Neutrophil (primary cell): ENCODE measurements at regions not wholly inside any gene's neighbourhood (a gene's known extent, or its start where the extent isn't known, plus 50 kb on each side); places are given as distances from the start of the nearest gene placed in this dataset.
"Not testable (repeated sequence)": the region's sequence is repeated elsewhere in the genome, so short reads cannot be mapped to it uniquely, and the experiment has no call there.

Source experiments
- H3K27ac ChIP-seq: fragments of 200-600 bp; sonication (generic); 2 replicates; pipeline ENCODE4 v1.5.1; 2016; ENCODE audit warnings: mild to moderate bottlenecking, moderate library complexity
- H3K27me3 ChIP-seq: fragments of 200-600 bp; sonication (generic); 2 replicates; pipeline ENCODE4 v1.6.0; 2016; ENCODE audit warnings: mild to moderate bottlenecking
- H3K36me3 ChIP-seq: fragments of 200-600 bp; sonication (generic); 2 replicates; pipeline ENCODE4 v1.5.1; 2017
- H3K4me1 ChIP-seq, 2 experiments: fragments of 200-600 bp in 1 of 2; sonication (generic) in 1 of 2; 1 replicate in 1 of 2; 2 replicates in 1 of 2; pipeline versions ENCODE4 v1.5.1 to v1.6.1; 2013 to 2016; ENCODE audit warnings: low read depth in 1 of 2, low read length in 1 of 2, mild to moderate bottlenecking in 1 of 2, moderate library complexity in 1 of 2; ENCODE audit not compliant: control insufficient read depth in 1 of 2, insufficient read depth in 1 of 2
- H3K4me3 ChIP-seq, 2 experiments: fragments of 200-600 bp in 1 of 2; sonication (generic) in 1 of 2; 1 replicate in 1 of 2; 2 replicates in 1 of 2; pipeline ENCODE4 v1.5.1; 2013 to 2016; ENCODE audit warnings: low read depth in 1 of 2, low read length in 1 of 2, mild to moderate bottlenecking in 1 of 2, moderate library complexity in 1 of 2
- H3K9me3 ChIP-seq: fragments of 200-600 bp; sonication (generic); 2 replicates; pipeline ENCODE4 v1.5.1; 2016
- CTCF ChIP-seq: fragments of 200-600 bp; sonication (generic); IDR thresholded peaks from 2 replicates; pipeline ENCODE4 v1.5.1; 2016; ENCODE audit warnings: antibody characterized with exemption

- Histone ChIP-seq H3K27me3 (no peaks in the 10 kb centered on the region), H3K27ac (no peak overlapping the region), H3K36me3 (no peaks in the 10 kb centered on the region), H3K4me3 (no peak overlapping the region), H3K4me1 (peaks cover 17 to 27% of the 10 kb centered on the region in 2 experiments), H3K9me3 (no peaks in the 10 kb centered on the region)
- no peak for TF ChIP-seq CTCF
Measured at GRCh38 chr9:78091731-78092130, 60.1 kb upstream of the GNAQ start.

DNA sequence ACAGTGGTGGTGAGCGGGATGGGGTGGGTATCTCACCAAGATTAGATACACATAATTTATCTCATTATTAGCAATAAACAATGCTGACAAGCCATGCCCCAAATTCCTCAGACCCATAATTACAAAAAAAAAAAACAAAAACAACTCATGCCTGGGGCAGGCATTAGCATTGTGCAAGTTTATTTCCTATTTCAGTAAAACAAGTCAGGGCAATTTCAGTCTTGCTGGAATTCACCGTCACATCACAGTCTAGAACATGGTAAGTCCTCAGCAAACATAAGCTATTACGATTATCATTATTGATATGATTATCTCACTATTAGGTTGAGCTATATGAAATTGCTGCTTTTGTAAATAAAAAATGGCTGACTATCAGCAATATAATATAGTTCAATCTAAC, 57.5 kb upstream of the GNAQ start:
- H3K27ac ChIP-seq: no peak overlapping the region
- peaks cover 9 to 11% of the 10 kb centered on the region in 2 experiments for H3K4me1 ChIP-seq
- H3K27me3 ChIP-seq: no peaks in the 10 kb centered on the region
- H3K4me3 ChIP-seq: no peak overlapping the region
- H3K9me3 ChIP-seq: no peaks in the 10 kb centered on the region
- no peaks in the 10 kb centered on the region for H3K36me3 ChIP-seq
- no peak for TF ChIP-seq CTCF

DNA sequence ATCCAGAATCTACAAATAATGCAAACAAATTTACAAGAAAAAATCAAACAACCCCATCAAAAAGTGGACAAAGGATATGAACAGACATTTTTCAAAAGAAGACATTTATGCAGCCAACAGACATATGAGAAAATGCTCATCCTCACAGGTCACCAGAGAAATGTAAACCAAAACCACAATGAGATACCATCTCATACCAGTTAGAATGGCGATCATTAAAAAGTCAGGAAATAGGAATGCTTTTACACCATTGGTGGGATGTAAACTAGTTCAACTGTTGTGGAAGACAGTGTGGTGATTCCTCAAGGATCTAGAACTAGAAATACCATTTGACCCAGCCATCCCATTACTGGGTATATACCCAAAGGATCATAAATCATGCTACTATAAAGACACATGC, 56.6 kb upstream of the GNAQ start:
- H3K9me3 ChIP-seq, H3K27me3 ChIP-seq, H3K36me3 ChIP-seq, H3K4me3 ChIP-seq, H3K27ac ChIP-seq: not testable (repeated sequence)
- H3K4me1 ChIP-seq: peaks cover 4 to 11% of the 10 kb centered on the region in 2 experiments
